ENCODE measurements at regions not wholly inside any gene's neighbourhood (a gene's known extent, or its start where the extent isn't known, plus 50 kb on each side); places are given as distances from the start of the nearest gene placed in this dataset.

GRCh38 chr18:46289463-46289862 is 185.3 kb downstream of the HAUS1 start:
- H3K4me3 Mint-ChIP-seq = no peak overlapping the region
- no peak for DNase-seq
- H3K27ac Mint-ChIP-seq = no peak overlapping the region
- Histone ChIP-seq H3K4me1 (ENCODE audit: control insufficient read depth, insufficient read depth, low read length) (peaks cover 5% of the 10 kb centered on the region), H3K9me3 (ENCODE audit: control insufficient read depth, low read length) (no peaks in the 10 kb centered on the region), H3K27ac (ENCODE audit: low read depth, low read length) (no peak overlapping the region), H3K36me3 (ENCODE audit: control insufficient read depth, insufficient read depth, low read length) (no peaks in the 10 kb centered on the region), H3K27me3 (ENCODE audit: control insufficient read depth, insufficient read depth, low read length, poor library complexity, severe bottlenecking) (no peaks in the 10 kb centered on the region), H3K9ac (ENCODE audit: extremely low read depth, low read length, poor library complexity, severe bottlenecking) (no peak overlapping the region), H3K4me3 (ENCODE audit: low read length) (no peak overlapping the region)
- H3K36me3 Mint-ChIP-seq (ENCODE audit: low read depth) = no peaks in the 10 kb centered on the region
- WGBS, 2 experiments (ENCODE audit: insufficient coverage in 1 of 2, insufficient read length in 1 of 2) = 97 to 100% methylated on average over 3 of the region's 3 CpGs
- H3K4me1 Mint-ChIP-seq = peaks cover 11% of the 10 kb centered on the region
- no peaks in the 10 kb centered on the region for H3K27me3 Mint-ChIP-seq (ENCODE audit: insufficient read depth)
- H3K9me3 Mint-ChIP-seq = no peaks in the 10 kb centered on the region
- TF ChIP-seq CTCF (conservative IDR thresholded peaks at IDR 0.05) = no peak

- WGBS, 2 experiments (ENCODE audit: insufficient coverage in 1 of 2, insufficient read length in 1 of 2) = 84 to 87% methylated on average over 3 to 4 of the region's 4 CpGs
- Mint-ChIP-seq H3K4me3 (no peak overlapping the region), H3K27ac (no peak overlapping the region), H3K9me3 (no peaks in the 10 kb centered on the region), H3K4me1 (peaks cover 9% of the 10 kb centered on the region), H3K36me3 (ENCODE audit: low read depth) (no peaks in the 10 kb centered on the region), H3K27me3 (ENCODE audit: insufficient read depth) (no peaks in the 10 kb centered on the region)
- no peak for TF ChIP-seq CTCF (conservative IDR thresholded peaks at IDR 0.05)
- H3K27ac ChIP-seq (ENCODE audit: low read depth, low read length) = no peak overlapping the region
- no peaks in the 10 kb centered on the region for H3K9me3 ChIP-seq (ENCODE audit: control insufficient read depth, low read length)
- no peaks in the 10 kb centered on the region for H3K36me3 ChIP-seq (ENCODE audit: control insufficient read depth, insufficient read depth, low read length)
- no peak overlapping the region for H3K9ac ChIP-seq (ENCODE audit: extremely low read depth, low read length, poor library complexity, severe bottlenecking)
- H3K27me3 ChIP-seq (ENCODE audit: control insufficient read depth, insufficient read depth, low read length, poor library complexity, severe bottlenecking) = no peaks in the 10 kb centered on the region
- peaks cover 4% of the 10 kb centered on the region for H3K4me1 ChIP-seq (ENCODE audit: control insufficient read depth, insufficient read depth, low read length)
- no peak for DNase-seq
- H3K4me3 ChIP-seq (ENCODE audit: low read length) = no peak overlapping the region
Measured at GRCh38 chr18:46289931-46290330, 185.7 kb downstream of the HAUS1 start.

GRCh38 chr18:46290440-46291020 is 186.3 kb downstream of the HAUS1 start:
- WGBS, 2 experiments (ENCODE audit: insufficient coverage in 1 of 2, insufficient read length in 1 of 2) = 84 to 93% methylated on average over 5 to 9 of the region's 9 CpGs
- H3K27me3 Mint-ChIP-seq (ENCODE audit: insufficient read depth) = no peaks in the 10 kb centered on the region
- Histone ChIP-seq H3K9ac (ENCODE audit: extremely low read depth, low read length, poor library complexity, severe bottlenecking) (no peak overlapping the region), H3K27me3 (ENCODE audit: control insufficient read depth, insufficient read depth, low read length, poor library complexity, severe bottlenecking) (no peaks in the 10 kb centered on the region), H3K27ac (ENCODE audit: low read depth, low read length) (no peak overlapping the region), H3K4me3 (ENCODE audit: low read length) (no peak overlapping the region), H3K36me3 (ENCODE audit: control insufficient read depth, insufficient read depth, low read length) (no peaks in the 10 kb centered on the region), H3K9me3 (ENCODE audit: control insufficient read depth, low read length) (no peaks in the 10 kb centered on the region), H3K4me1 (ENCODE audit: control insufficient read depth, insufficient read depth, low read length) (peaks cover 4% of the 10 kb centered on the region)
- TF ChIP-seq CTCF (conservative IDR thresholded peaks at IDR 0.05) = peak; percentile 23
- H3K4me3 Mint-ChIP-seq = no peak overlapping the region
- no peaks in the 10 kb centered on the region for H3K36me3 Mint-ChIP-seq (ENCODE audit: low read depth)
- no peaks in the 10 kb centered on the region for H3K9me3 Mint-ChIP-seq
- peaks cover 10% of the 10 kb centered on the region for H3K4me1 Mint-ChIP-seq
- H3K27ac Mint-ChIP-seq = no peak overlapping the region
- no peak for DNase-seq
